ENCODE measurements at regions not wholly inside any gene's neighbourhood (a gene's known extent, or its start where the extent isn't known, plus 50 kb on each side); places are given as distances from the start of the nearest gene placed in this dataset.

GRCh38 chr20:63085151-63085861, 78.5 kb upstream of the BHLHE23 start:
- TF ChIP-seq CTCF (IDR thresholded peaks at IDR 0.05), result no peak
- no peak for TF ChIP-seq ATF2 (CRISPR knock-in tag; IDR thresholded peaks at IDR 0.05; ENCODE audit: borderline replicate concordance, low read depth)
- no peak for TF ChIP-seq ETV6 (CRISPR knock-in tag; IDR thresholded peaks at IDR 0.05)
- no peak for TF ChIP-seq USF2 (CRISPR knock-in tag; IDR thresholded peaks at IDR 0.05)
- TF ChIP-seq FOXP4 (CRISPR knock-in tag; IDR thresholded peaks at IDR 0.05), result no peak
- no peak for TF ChIP-seq ZNF416 (CRISPR knock-in tag; IDR thresholded peaks at IDR 0.05)
- TF ChIP-seq E2F1 (CRISPR knock-in tag; IDR thresholded peaks at IDR 0.05), result no peak
- no peak for TF ChIP-seq PREB (CRISPR knock-in tag; IDR thresholded peaks at IDR 0.05; ENCODE audit: borderline replicate concordance)
- TF ChIP-seq SMAD3 (CRISPR knock-in tag; IDR thresholded peaks at IDR 0.05; ENCODE audit: borderline replicate concordance), result no peak
- no peak for TF ChIP-seq ATF6 (CRISPR knock-in tag; IDR thresholded peaks at IDR 0.05)
- TF ChIP-seq FOXJ3 (CRISPR knock-in tag; IDR thresholded peaks at IDR 0.05; ENCODE audit: borderline replicate concordance), result no peak
- no peak for TF ChIP-seq ESRRA (CRISPR knock-in tag; IDR thresholded peaks at IDR 0.05; ENCODE audit: borderline replicate concordance)
- no peak for TF ChIP-seq RELA (CRISPR knock-in tag; IDR thresholded peaks at IDR 0.05; ENCODE audit: borderline replicate concordance)
- TF ChIP-seq E2F4 (CRISPR knock-in tag; IDR thresholded peaks at IDR 0.05; ENCODE audit: borderline replicate concordance, low read depth), result no peak

Data from WTC11 (cell line).